ENCODE measurements at regions not wholly inside any gene's neighbourhood (a gene's known extent, or its start where the extent isn't known, plus 50 kb on each side); places are given as distances from the start of the nearest gene placed in this dataset.

- TF ChIP-seq CTCF (IDR thresholded peaks at IDR 0.05): no peak
- Mint-ChIP-seq H3K27me3 (no peaks in the 10 kb centered on the region), H3K36me3 (ENCODE audit: low read depth) (no peaks in the 10 kb centered on the region), H3K4me1 (ENCODE audit: low read depth) (no peaks in the 10 kb centered on the region), H3K4me3 (no peak overlapping the region), H3K9me3 (peaks cover 2% of the 10 kb centered on the region), H3K27ac (no peak overlapping the region)
- ChIA-PET POLR2A (no interaction called here), CTCF (no interaction called here)
- intact Hi-C loops (cut with DNase I, micrococcal nuclease): no loop called here
- Histone ChIP-seq H3K36me3 (ENCODE audit: insufficient read depth, low read length) (no peaks in the 10 kb centered on the region), H3K27me3 (ENCODE audit: control insufficient read depth in 1 of 2, insufficient read depth in 2 of 2, low read length in 2 of 2) (no peaks in the 10 kb centered on the region), H3K4me1 (ENCODE audit: insufficient read depth, low read length) (no peaks in the 10 kb centered on the region), H3K4me3 (ENCODE audit: low read length) (no peak overlapping the region), H3K9me3 (ENCODE audit: control insufficient read depth in 1 of 2, insufficient read depth in 1 of 2, low read length in 2 of 2) (peaks cover 0 to 3% of the 10 kb centered on the region in 2 experiments), H3K27ac (ENCODE audit: low read depth in 1 of 2, low read length in 2 of 2) (no peak overlapping the region)
- ATAC-seq (ENCODE audit: poor library complexity) (no peak), DNase-seq (no peak)
Measured at GRCh38 chr2:220078439-220078838, 451.0 kb downstream of the SLC4A3 start.

- ATAC-seq (ENCODE audit: poor library complexity): no peak
Measured at GRCh38 chr2:220079595-220079994, 452.2 kb downstream of the SLC4A3 start.

GRCh38 chr2:220081171-220081570 is 453.7 kb downstream of the SLC4A3 start:
- H3K4me1 ChIP-seq (ENCODE audit: insufficient read depth, low read length): no peaks in the 10 kb centered on the region
- CTCF ChIA-PET: no interaction called here
- no peaks in the 10 kb centered on the region for H3K9me3 ChIP-seq (ENCODE audit: control insufficient read depth in 1 of 2, insufficient read depth in 1 of 2, low read length in 2 of 2)
- DNase-seq (no peak), ATAC-seq (ENCODE audit: poor library complexity) (no peak)
- H3K4me3 ChIP-seq (ENCODE audit: low read length): no peak overlapping the region
- H3K27ac ChIP-seq (ENCODE audit: low read depth in 1 of 2, low read length in 2 of 2): no peak overlapping the region
- no peaks in the 10 kb centered on the region for H3K36me3 Mint-ChIP-seq (ENCODE audit: low read depth)
- POLR2A ChIA-PET: no interaction called here
- H3K9me3 Mint-ChIP-seq: no peaks in the 10 kb centered on the region
- H3K27ac Mint-ChIP-seq: no peak overlapping the region
- no peaks in the 10 kb centered on the region for H3K4me1 Mint-ChIP-seq (ENCODE audit: low read depth)
- TF ChIP-seq CTCF (IDR thresholded peaks at IDR 0.05): no peak
- H3K36me3 ChIP-seq (ENCODE audit: insufficient read depth, low read length): no peaks in the 10 kb centered on the region
- H3K27me3 ChIP-seq (ENCODE audit: control insufficient read depth in 1 of 2, insufficient read depth in 2 of 2, low read length in 2 of 2): no peaks in the 10 kb centered on the region
- no peak overlapping the region for H3K4me3 Mint-ChIP-seq
- intact Hi-C loops (cut with DNase I, micrococcal nuclease): no loop called here
- no peaks in the 10 kb centered on the region for H3K27me3 Mint-ChIP-seq

More at GRCh38 chr2:220079595-220079994, 452.2 kb downstream of the SLC4A3 start:
- DNase-seq: no peak
- Mint-ChIP-seq H3K4me3 (no peak overlapping the region), H3K4me1 (ENCODE audit: low read depth) (no peaks in the 10 kb centered on the region), H3K27me3 (no peaks in the 10 kb centered on the region), H3K36me3 (ENCODE audit: low read depth) (no peaks in the 10 kb centered on the region), H3K9me3 (peaks cover 2% of the 10 kb centered on the region), H3K27ac (no peak overlapping the region)
- H3K4me3 ChIP-seq (ENCODE audit: low read length): no peak overlapping the region
- no peaks in the 10 kb centered on the region for H3K27me3 ChIP-seq (ENCODE audit: control insufficient read depth in 1 of 2, insufficient read depth in 2 of 2, low read length in 2 of 2)
- no peak for TF ChIP-seq CTCF (IDR thresholded peaks at IDR 0.05)
- intact Hi-C loops (cut with DNase I, micrococcal nuclease): no loop called here
- no peaks in the 10 kb centered on the region for H3K36me3 ChIP-seq (ENCODE audit: insufficient read depth, low read length)
- ChIA-PET CTCF (no interaction called here), POLR2A (no interaction called here)
- no peaks in the 10 kb centered on the region for H3K9me3 ChIP-seq (ENCODE audit: control insufficient read depth in 1 of 2, insufficient read depth in 1 of 2, low read length in 2 of 2)
- no peak overlapping the region for H3K27ac ChIP-seq (ENCODE audit: low read depth in 1 of 2, low read length in 2 of 2)
- H3K4me1 ChIP-seq (ENCODE audit: insufficient read depth, low read length): no peaks in the 10 kb centered on the region
